ENCODE measurements at regions not wholly inside any gene's neighbourhood (a gene's known extent, or its start where the extent isn't known, plus 50 kb on each side); places are given as distances from the start of the nearest gene placed in this dataset.

GRCh38 chr6:15993716-15994228, 135.1 kb upstream of the MYLIP start:
- DNase-seq: no peak

- no peak for DNase-seq
These were observed 138.7 kb upstream of the MYLIP start for GRCh38 chr6:15990179-15990578.

- no peak for DNase-seq
These were observed 139.5 kb upstream of the MYLIP start for GRCh38 chr6:15989397-15989796.

DNA sequence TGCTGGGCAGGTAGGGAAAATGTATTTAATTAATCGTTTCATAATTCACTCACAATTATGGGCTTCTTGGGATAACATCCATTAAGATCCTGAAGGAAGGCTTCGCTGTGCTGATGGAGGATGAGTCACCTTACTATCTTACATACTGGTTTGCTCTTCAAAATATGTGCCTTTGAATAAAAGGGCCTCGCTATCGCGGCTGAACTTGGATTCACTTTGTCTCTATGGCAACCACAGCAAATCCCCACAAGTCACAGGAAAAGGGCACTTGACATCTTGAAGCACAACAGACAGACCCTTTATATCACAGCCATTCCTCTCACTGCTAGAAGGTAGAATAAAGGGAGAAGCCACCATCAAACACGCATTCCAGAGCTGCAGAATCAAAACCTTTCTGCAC, 141.3 kb upstream of the MYLIP start:
- DNase-seq: no peak

DNA sequence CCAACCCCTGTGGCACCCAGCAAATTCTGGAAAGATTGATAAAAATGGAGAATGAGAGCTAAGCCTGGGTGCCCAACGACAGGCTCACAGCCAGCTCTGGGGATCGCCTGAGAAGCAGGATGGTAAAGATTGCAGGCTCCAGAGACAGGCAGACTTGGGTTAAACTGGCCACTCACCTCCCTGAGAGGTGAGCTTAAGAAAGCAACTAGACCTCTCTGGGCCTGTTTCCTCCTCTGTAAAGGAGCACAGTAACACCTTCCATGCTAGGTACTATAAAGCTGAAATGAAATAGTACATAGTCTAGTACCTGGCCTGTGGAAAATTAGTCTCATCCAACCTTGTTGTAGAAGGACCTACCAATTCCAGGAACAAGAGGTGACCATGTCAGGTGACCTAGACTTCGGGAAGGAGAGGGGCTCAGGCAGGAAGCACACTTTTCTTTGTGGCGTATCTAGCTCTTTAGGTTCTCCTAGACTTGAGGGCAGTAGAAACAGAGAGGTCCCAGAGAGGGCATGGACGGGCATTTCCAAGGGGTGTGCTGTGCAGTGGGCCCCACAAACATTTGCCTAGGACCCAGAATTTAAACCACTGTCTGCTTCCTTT, 142.8 kb upstream of the MYLIP start:
- no peak for DNase-seq

DNA sequence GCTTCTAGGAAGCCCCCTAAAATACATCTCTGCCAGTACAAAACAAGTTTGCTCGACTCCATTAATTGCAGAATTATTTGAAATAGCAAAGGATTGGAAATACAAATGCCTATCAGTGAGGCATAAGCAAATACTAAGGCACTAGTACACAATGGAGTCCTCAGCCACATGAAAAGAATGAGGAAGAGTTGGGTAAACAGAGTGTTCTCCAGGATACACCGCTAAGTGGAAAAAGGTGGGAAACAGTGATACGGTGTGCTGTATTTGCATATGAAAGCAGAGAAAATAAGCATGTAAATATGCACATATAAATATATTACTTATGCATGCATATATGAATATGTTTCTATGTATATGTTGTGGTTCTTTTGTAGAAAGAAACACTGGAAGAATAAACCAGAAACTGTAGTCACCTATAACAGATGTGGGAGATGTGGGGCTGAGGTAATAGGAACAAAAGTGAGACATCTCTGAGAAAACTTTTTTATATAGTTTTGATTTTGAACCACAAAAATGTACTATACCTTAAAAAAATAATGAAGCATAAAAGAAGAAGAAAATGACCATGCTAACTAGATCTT, 143.4 kb upstream of the MYLIP start:
- no peak for DNase-seq

DNA sequence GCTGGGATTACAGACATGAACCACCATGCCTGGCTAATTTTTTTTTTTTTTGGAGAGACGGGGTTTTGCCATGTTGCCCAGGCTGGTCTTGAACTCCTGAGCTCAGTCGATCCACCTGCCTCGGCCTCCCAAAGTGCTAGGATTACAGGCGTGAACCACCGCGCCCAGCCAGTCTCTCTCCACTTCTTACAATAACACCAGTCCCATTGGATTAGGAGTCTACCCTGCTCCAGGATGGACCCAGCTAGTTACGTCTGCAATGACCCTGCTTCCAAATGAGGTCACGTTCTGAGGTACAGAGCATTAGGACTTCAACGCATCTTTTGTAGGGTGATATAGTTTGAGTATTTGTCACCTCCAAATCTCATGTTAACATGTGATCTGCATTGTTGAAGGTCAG, 146.9 kb upstream of the MYLIP start:
- no peak for DNase-seq

DNA sequence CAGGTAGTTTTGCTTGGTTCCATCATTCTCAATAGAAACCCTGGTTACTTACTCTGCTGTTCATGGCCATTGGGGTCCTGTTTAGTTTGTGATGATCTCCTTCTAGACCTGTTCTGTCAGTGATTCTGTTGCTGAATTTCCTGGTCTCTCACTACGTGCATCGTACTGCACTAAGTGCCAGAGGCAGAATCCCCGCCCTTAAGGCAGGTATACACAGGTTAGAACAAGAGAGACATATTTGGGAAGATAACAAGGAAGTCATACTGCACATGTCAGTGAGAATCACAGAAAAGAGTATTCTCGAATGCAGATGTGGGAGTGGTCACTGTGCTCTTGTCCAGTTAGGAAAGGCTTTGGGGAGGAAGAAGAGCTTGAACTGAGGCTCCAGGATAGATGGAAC, 148.1 kb upstream of the MYLIP start:
- DNase-seq: no peak

DNA sequence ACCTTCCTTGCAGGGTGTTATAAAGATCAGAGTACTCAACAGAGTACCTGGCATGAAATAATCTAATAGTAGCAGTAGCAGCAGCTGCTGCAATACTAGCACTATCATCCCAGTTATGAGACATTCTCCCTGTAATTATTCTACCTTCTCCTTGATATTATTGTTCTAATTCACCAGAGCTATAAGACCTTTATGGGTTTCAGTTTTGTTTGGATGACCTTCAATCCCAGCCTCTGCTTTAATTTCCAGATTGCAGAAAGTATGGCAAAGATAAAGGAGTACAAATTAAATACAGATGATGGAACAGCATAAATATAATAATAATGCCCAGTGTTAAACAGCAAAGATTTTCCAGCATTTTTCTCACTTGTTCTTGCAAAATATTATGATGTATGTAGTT, 150.5 kb upstream of the MYLIP start:
- DNase-seq: no peak

DNA sequence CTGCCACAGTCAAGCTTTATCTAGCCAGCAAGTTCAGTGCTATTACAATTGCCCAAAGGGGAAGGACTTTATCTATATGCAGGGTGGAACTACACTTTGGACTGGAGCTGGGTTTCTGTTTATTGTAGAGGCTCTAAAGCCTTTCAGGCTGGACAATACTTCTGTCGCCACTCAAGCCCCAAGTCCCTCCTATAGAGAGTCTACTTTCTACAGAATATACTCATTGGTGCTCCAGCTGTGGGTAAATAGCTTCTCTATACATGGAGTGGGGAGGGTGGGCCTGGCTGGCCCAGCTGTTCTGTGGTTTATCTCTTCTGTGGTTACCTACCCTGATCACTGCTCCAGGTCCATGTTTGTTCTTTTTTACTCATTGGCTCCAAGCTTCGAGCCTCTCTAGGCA, 151.8 kb upstream of the MYLIP start:
- no peak for DNase-seq

DNA sequence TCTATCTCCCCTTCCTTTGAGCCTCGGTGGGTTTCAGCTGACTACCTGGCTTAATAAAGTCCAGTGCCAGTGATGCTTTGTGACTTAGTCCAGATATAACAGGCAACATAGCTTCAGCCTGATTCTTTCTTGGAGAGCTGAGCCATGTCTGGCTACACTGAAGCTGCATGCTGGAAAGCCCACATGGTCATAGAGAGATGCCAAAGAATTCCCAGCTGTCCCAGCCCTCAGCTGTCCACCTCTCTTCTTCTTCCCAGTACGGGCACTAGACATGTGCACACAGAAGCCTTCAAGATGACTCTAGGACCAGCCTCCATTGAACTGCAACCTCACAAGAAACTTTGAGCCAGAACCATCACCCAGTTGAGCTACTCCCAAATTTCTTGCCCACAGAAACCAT, 154.1 kb upstream of the MYLIP start:
- no peak for DNase-seq

GRCh38 chr6:15970517-15970916, 158.4 kb upstream of the MYLIP start:
- no peak for DNase-seq

DNA sequence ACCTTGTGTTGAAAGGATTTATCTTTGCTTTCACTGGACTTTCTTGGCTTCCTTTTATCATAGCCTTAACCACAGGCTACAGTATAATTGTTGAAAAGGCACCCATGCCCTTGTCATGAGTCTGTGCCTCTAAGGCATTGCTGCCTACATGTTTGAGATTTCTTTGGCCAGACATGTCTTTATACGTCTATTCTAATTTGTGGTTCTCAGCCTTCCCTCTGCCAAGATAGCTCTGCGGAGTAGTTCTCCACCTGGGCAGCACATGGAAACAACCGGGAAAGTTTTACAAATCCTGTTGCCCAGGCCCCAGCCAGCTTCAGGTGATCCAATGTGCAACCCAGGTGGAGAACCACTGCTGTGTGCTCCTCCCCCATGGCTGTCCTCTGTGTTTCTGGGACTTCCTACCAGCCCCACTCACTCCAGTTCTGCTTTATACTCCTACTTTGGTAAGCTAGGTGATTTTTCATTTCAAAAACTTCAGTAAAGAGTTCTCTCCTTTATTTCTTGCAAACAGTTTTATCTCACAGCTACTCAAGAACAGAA, 159.6 kb upstream of the MYLIP start:
- DNase-seq: no peak

DNA sequence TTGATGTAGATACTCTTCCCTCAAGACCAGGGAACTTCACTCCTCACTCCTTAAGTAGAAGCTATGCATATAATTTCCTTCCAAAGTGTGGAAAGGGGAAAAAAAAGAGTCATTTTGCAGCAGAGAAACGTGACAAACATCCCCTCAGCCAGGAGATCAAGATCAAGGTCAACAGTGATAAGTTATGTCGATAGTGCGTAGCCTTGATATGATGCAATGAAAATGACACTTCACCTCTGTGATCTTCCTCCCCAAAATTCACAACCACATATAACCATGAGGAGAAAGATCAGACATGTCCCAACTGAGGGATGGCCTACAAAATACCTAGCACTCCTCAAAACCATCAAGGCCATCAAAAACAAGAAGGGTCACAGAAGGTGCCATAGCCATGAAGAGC, 160.4 kb upstream of the MYLIP start:
- DNase-seq: no peak

- no peak for DNase-seq
These were observed 162.8 kb upstream of the MYLIP start for GRCh38 chr6:15966000-15966520.

DNA sequence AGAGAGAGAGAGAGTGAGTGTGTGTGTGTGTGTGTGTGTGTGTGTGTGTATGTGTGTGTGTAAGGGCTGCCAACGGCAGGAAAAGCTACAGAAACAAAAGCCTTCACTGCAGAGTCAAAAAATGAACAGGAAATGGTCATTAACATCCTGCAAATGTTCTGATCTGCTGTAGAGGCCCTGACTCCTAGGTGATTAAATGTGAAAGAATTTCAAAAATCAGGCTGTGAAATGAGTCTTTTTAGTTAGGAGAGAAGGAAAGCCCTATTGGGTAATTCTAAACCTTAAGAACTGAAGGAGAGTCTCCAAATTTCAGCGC, 166.5 kb upstream of the MYLIP start:
- DNase-seq: no peak

- DNase-seq: no peak
These were observed 167.0 kb upstream of the MYLIP start for GRCh38 chr6:15961635-15962448.

- no peak for DNase-seq
These were observed 167.9 kb upstream of the MYLIP start for GRCh38 chr6:15960740-15961634.

GRCh38 chr6:15957655-15958169, 171.2 kb upstream of the MYLIP start:
- DNase-seq: no peak

DNA sequence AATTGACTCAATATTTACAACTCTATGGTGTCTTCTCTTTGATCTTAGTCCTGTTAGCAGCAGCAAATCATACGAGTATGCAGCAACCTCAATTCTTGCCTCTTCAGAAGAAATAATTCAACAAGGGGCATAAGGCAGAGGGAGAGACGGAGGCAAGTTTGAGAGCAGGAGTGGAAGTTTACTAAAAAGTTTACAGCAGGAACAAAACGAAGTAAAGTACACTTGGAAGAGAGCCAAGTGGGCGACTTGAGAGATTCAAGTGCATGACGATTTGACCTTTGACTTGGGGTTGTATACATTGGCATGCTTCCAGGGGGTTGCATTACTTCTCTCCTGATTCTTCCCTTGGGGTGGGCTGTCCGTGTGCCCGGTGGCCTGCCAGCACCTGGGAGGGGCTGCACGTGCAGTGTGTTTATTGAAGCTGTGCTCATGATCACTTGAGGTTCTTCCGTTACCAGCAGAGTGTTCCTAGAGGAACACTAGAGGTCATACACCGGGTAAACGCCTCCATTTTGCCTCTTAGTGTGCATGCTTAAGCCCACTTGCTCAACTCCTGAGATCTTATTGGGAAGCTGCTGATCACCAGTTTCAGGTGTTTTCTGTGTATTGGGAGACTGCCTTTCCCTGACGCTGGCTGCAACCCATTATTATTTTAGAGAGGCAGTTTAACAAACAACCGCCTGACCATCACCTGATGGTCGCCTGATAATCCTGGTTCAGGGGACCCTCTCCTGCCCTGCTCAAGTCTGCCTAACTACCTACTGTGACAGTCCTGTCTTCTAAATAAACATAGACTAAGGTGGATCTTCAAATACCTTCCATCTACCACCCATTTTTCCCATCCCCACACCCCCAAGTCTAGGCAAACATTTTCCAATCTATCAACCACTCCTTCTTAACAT, 172.4 kb upstream of the MYLIP start:
- no peak for DNase-seq

DNA sequence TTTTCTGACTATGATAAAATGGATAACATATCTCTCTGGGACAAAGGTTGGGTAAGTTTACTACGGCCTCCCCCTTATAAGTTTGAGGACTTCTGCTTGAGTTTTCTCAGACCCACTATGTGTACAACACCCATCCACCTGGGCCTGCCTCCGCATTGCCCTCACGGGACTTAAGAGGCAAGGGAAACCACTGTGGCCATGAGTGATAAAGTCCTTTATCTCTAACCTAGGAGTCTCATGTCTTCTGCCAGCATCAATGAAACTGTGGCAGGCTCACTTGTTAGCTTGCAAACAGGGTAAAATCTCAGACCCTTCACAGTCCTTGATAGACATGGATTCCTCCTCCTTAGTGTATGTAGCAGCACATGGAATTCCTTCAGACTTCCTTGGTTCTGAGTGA, 173.4 kb upstream of the MYLIP start:
- DNase-seq: no peak
